Right lobe of liver (tissue), 4 donors: ENCODE measurements at regions not wholly inside any gene's neighbourhood (a gene's known extent, or its start where the extent isn't known, plus 50 kb on each side); places are given as distances from the start of the nearest gene placed in this dataset.

Experiments used
- POLR2A ChIP-seq: fragments of 450-650 bp; IDR thresholded peaks from one replicate; pipeline ENCODE4 v1.6.1; 2017; ENCODE audit warnings: antibody characterized with exemption, mild to moderate bottlenecking
- TF ChIP-seq, protein P1 (sequence below), 4 donors: fragments of 200-600 bp in 3 of 4; fragments of 450-650 bp in 1 of 4; IDR thresholded peaks; one replicate each; pipeline versions ENCODE4 v1.5.1 to v1.8.0; 2016 to 2022; ENCODE audit warnings: antibody characterized with exemption in 4 of 4, mild to moderate bottlenecking in 2 of 4
- donor health status: DM: no; HTN: no; CAD: no.
- donor health status: DM: no; HTN: no; CAD: no.
- donor health status: DM: no; HTN: yes; CAD: no.

- no peak for TF ChIP-seq POLR2A
- TF ChIP-seq, protein P1, sequence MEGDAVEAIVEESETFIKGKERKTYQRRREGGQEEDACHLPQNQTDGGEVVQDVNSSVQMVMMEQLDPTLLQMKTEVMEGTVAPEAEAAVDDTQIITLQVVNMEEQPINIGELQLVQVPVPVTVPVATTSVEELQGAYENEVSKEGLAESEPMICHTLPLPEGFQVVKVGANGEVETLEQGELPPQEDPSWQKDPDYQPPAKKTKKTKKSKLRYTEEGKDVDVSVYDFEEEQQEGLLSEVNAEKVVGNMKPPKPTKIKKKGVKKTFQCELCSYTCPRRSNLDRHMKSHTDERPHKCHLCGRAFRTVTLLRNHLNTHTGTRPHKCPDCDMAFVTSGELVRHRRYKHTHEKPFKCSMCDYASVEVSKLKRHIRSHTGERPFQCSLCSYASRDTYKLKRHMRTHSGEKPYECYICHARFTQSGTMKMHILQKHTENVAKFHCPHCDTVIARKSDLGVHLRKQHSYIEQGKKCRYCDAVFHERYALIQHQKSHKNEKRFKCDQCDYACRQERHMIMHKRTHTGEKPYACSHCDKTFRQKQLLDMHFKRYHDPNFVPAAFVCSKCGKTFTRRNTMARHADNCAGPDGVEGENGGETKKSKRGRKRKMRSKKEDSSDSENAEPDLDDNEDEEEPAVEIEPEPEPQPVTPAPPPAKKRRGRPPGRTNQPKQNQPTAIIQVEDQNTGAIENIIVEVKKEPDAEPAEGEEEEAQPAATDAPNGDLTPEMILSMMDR (IDR thresholded peaks at IDR 0.05): no peak
Observed at GRCh38 chr3:187809612-187809991, 64.3 kb upstream of the BCL6 start.
